GM18907 (cell line): ENCODE measurements at regions not wholly inside any gene's neighbourhood (a gene's known extent, or its start where the extent isn't known, plus 50 kb on each side); places are given as distances from the start of the nearest gene placed in this dataset.
"Not testable (repeated sequence)": the region's sequence is repeated elsewhere in the genome, so short reads cannot be mapped to it uniquely, and the experiment has no call there.

ENCODE experiments used
- ATAC-seq: cut with Tn5 transposase; IDR thresholded peaks from one replicate; pipeline ENCODE4 v1.9.1; 2021; ENCODE audit warnings: mild to moderate bottlenecking, moderate library complexity; ENCODE audit not compliant: unreplicated experiment

DNA sequence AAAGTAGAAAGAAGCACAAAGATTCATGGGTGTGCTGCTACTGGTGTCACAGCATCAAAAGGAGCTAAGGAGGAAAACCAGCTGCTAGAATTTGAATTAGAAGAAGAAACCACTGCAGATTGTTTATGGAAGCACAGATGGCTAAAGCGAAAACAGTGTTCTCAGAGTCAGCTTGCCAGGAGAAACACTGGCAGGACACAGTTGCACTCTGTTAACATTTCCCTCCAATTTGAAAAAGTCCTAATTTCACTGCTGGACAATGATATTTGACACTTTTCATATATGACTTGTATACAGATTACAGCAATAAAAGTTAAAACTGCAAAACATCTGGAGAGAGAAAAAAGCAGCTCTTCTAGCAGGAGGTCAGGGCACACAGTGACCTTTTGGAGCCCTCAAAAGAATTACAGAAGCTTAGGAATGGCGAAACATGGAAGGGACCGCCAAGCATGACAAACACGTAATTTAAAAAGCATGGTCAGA is 314.5 kb downstream of the COL12A1 start:
- no peak for ATAC-seq

DNA sequence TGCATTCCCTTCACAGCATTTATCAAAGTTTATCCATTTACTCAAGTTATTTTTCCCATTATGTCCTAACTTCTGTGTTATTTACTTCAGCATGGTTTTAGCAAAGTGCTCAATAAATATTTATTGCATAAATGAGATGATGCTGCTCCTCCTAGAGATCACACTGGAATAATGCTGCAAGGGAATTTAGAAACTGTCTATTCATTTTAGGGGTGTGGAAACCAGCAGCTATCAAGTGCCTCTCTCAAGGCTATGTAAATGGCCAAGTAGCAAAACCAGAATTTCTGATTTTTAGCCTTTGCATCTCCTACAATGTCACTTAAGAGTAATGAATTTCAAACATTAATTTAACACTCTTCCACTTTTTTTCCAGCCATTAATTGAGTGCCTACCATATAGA is 316.2 kb downstream of the COL12A1 start:
- ATAC-seq, result no peak

DNA sequence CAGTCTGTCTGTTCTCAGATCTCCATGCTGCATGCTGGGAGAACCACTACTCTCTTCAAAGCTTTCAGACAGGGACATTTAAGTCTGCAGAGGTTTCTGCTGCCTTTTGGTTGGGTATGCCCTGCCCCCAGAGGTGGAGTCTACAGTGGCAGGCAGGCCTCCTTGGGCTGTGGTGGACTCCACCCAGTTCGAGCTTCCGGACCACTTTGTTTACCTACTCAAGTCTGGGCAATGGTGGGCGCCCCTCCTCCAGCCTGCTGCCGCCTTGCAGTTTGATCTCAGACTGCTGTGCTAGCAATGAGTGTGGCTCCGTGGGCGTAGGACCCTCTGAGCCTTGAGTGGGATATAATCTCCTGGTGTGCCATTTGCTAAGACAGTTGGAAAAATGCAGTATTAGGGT is 317.1 kb downstream of the COL12A1 start:
- ATAC-seq, result not testable (repeated sequence)

DNA sequence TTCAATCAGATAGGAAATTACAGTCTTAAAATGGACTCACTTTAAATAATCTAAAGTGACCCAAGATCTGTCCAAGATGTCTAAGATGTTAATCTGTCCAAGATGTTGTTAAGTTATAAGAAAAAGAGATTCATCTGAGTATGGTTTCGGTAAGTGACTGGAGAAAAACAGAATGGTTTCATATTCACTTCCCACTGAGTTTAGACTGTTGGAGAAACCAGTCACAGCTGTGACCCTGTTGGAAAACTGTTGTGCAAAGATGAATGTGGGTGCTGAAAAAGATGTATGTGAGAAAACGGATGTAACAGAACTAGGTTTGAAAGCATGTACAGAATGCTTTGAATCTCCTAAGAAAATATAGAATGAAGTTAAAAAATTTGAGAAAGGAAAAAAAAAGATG is 325.9 kb downstream of the COL12A1 start:
- ATAC-seq, result no peak

DNA sequence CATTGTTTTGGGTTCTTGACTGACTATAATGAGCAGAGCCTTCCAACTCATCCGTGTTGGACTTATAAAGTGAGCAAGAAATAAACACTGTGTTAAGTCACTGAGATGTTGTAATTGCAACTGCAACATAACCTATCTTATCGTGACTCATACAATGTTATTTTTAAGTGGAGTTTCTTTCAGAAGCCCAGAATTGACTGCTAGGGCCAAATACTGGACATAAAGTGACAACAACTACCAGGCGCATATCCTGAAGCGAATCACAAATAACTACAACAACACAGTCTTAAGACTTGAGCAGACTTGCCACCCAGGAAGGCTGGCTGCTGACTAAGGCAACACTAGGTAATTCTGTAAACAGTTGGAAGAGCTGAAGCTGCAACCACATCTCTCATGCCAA is 326.6 kb downstream of the COL12A1 start:
- no peak for ATAC-seq

DNA sequence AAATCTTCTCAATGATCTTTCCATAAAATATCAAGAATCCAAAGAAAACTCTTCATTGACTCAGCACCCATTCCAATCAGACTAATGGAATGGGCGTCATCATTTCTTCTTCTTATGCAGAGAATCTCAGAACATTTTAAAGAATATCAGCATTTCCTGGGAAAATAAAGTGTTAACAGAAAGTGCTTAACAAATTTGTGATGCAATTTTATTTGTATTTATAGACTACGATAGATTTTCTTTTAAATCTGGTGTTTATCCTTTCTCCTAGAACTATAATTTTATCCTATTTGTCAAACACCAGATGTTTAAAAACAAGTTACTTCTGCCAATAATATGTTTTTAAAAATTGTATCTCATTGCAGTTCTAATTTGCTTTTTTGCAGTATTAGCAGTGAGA is 330.7 kb downstream of the COL12A1 start:
- no peak for ATAC-seq

DNA sequence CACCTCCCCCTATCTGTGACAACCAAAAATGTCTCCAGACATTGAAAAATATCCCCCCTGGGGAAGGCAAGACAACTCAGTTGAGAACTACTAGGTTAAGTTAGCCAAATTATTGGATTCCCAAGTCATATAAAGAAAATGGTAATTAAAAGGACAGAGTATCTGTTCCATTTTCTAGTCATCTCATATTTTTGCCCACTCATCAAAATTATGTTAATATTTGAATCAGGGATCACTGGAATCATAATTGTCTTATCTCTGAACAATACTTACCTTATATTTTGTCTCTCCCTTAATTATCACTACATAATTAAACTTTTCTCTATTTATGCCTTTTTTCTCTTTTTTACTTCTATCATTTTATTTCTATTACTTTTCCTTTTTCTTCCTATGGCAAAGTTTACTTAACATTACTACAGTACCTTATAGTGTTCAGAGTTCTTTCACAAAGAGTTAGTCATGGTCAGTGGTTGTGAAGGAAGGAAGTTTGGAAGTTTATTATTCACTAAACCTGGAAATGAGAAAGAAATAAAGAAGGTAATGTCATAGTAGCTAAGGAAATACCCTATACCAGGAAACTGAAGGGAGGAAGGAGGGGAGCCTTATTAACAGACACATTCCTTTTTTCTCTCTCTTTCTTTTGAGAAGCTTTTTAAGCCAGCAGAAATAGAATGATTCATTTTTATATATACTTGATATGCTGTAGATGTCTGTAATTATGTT is 332.9 kb downstream of the COL12A1 start:
- ATAC-seq, result no peak

DNA sequence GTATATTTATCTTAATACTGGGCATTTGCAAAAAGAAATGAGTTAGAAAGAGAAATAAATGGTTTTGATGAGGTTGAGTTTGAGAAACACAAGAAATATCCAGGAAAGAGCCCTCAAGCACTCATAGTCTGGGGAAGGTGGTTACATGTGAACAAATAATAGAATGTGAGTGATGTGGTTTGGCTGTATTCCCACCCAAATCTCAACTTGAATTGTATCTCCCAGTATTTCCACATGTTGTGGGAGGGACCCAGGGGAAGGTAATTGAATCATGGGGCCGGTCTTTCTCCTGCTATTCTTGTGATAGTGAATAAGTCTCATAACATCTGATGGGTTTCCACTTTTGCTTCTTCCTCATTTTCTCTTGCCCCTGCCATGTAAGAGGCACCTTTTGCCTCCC is 334.1 kb downstream of the COL12A1 start:
- no peak for ATAC-seq

DNA sequence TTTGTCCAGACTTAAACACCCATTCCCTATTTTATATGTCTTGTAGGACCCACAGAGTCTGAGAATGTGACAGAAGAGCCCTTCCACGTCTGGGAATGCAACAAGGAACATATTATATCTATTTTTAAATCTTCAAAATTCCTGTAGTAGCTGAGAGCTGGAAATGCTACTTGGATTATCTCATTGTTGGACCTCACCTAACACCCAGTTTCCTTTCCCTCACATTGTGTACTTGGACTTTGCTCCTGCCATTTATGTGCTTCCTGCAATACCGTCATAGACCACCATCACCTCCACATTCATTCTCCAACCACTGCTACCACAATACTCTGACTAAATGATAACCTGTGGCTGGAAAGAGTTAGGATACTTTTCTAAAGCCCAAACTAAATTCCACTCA is 335.4 kb downstream of the COL12A1 start:
- peak; percentile 56 for ATAC-seq

DNA sequence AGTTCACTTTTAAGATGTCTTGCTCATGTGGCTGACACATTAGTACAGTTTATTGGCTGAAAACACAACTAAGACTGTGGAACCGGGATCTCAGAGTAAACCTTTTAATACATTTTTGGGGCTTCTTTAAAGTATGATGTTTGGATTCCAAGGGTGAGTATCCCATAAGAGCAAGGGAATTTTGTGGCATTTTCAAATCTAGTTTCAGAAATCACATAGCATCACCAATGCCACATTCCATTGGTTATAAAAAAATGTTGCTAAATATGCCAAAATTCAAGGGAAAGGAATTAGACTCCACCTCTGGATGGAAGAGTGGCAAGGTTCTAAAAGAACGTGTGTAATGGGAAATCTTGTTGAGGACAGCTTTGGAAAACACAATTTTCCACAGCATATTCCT is 338.6 kb downstream of the COL12A1 start:
- no peak for ATAC-seq

DNA sequence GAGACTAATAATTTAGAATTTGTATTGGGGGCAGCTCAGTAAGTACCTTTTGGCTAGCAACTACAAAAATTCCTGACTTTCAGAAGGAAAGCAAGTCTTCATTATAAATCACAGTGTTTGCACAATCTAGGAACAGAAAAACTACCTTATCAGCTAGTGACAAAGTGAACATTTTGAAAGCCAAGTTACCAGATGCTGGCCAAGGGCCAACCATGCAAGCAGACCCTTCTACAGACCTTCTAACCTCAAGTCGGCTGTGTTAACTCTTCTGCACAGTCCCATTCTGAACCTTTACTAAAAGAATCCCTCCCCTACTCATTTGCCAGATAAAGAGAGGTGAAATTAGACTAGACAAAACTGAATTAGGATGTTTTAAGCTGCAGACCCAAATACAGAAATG is 341.9 kb downstream of the COL12A1 start:
- ATAC-seq, result no peak

DNA sequence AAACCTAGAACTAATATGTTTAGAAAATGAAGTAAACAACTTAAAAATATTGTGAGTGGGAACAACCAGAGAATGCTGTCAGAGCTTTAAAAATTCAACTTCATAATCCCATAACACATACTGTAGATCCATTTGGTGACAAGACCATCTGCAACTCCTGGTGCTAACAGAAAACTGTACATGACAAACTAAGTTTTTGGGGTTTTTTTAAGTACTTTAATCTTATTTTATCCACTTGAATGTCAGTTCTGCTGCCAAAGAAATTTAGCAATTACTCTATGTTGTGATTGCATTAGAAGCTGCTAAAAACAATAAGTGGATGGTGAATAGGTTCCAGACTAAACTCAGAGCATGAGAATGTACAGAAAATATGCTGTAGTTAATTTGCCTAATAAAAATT is 345.4 kb downstream of the COL12A1 start:
- no peak for ATAC-seq

DNA sequence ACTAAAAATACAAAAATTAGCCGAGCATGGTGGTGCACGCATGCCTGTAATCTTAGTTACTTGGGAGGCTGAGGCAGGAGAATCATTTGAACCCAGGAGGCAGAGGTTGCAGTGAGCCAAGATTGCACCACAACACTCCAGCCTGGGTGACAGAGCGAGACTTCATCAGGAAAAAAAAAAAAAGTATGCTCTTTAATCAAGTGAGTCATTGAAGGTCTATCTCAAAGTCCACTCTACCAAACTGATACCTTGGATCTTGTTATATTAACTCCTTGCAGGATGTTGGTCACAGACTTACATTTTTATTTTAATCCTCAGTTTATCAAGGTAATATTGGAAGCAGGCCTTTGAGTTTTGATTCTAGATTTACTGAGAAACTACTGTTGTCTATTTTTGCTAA is 348.7 kb downstream of the COL12A1 start:
- no peak for ATAC-seq

DNA sequence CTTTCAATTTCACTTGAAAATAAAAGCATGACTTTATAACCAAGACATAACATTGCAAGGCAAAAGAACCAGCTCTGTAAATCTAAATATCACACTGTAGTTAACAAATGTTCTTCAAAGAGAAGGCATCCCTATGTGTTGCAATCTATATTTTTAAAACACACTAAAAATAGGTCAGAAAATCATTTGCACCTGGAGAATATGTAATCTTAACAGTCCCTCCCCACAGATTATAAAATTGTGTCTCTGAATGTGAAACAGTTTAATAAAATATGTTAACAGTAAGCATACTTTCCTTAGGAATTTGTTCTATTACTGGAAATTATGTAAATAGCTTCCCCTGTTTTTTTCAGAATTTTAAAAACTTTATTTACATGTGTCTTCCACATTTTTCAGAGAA is 351.9 kb downstream of the COL12A1 start:
- no peak for ATAC-seq

DNA sequence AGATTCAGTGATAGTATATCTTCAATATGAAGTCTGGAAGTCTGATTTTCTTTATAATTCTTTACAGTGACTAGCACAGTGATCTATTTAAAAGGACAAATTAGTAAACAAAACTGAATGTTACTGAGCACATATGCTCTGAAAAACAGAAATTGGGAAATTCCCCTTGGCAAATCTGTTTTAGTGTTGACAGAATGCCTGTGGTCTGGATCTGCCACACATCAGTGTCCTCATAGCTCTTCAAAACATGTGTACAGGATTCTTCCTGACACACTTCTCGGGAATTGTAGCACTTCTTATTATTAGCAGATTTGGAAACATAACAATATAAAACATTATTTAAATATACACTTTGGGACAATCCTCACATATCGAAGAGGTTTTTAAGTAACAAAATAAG is 354.3 kb downstream of the COL12A1 start:
- no peak for ATAC-seq

DNA sequence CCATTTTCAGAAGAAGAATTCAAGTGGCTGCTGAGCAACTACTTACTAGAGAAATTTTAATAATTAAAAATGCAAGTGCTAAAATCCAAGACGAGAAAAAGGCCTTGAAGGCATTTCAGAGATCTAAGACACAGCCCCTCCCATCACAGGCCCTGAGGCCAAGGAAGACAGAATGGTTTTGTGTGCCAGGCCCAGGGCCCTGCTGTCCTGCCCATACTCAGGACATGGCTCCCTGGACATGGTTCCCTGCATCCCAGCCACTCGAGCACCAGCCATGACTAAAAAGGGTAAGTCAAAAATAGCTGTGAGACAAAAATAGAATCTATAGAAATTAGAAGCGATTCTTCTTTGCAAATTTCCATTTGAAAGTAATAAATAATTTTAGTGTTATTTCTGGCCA is 364.9 kb downstream of the COL12A1 start:
- ATAC-seq, result no peak

DNA sequence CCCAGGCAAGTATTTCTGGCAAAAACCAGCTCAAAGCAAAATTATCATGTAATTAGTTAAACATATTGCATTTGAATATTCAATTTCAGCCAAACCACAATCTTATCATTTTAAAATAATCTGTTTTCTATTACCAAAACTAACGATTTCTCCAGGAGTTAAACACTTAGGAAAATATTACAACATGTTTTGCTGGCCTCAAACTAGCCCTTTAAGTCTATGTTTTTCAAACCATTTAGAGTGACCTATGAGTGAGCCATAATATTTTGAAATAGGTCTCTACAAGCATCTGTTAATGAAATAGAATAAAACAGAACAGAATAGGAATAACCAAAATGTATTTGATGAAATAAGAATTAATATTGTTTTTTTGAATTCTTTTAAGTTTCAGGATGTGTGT is 370.9 kb downstream of the COL12A1 start:
- ATAC-seq, result no peak

DNA sequence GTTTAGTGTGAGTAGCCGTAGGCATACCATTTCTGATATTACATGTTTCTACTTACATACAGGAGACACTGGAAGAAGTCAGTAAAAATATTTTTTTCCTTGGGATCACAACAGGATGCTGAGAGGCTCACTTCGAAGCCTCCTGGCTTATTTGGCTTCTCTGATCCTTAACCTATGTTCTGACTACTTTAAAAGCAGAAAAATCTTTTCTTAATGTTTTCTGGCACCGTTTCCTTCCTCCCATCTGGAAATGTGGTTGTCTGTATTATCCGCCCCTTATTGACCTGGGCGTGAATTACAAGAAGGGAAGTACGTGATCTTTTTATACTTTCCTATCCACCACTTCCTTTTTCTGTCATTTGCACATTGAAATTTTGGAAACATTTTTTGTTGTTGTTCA is 379.6 kb downstream of the COL12A1 start:
- ATAC-seq, result no peak

DNA sequence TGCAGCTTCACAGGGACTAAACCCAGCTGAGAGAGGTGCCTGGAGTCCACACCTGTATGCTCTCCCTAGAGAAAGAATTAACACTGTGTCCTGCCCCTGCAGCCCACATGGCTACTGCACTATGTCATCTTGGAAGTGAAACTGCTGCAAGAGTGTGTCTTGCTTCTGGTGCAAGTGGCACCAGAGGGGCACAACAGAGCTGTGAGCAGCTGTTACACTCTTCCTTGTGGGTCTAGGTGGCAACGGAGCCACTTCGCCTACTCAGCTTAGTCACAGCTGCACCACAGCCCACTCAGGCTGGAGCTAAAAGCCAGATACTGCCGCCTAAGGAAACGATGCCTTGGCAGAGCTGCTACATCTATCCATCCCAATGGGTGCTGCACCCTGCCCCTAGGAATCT is 391.4 kb downstream of the COL12A1 start:
- ATAC-seq, result no peak

DNA sequence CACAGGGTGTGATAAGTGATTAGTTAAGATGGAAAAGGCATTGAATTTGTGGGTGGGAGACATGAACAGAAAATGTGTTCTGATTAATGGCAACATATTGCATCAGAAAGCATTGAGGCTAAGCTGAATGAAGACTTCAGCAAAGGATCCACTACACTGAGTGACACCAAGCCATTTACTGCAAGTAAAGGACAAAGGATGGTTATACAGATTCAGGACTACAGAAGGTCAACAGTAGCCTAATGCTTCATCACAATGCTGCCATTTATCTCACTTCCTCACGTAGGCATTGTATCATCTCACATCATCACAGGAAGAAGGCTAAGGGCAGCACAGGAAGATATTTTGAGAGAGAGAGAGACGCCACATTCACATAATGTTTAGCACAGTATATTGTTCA is 398.2 kb downstream of the COL12A1 start:
- no peak for ATAC-seq

DNA sequence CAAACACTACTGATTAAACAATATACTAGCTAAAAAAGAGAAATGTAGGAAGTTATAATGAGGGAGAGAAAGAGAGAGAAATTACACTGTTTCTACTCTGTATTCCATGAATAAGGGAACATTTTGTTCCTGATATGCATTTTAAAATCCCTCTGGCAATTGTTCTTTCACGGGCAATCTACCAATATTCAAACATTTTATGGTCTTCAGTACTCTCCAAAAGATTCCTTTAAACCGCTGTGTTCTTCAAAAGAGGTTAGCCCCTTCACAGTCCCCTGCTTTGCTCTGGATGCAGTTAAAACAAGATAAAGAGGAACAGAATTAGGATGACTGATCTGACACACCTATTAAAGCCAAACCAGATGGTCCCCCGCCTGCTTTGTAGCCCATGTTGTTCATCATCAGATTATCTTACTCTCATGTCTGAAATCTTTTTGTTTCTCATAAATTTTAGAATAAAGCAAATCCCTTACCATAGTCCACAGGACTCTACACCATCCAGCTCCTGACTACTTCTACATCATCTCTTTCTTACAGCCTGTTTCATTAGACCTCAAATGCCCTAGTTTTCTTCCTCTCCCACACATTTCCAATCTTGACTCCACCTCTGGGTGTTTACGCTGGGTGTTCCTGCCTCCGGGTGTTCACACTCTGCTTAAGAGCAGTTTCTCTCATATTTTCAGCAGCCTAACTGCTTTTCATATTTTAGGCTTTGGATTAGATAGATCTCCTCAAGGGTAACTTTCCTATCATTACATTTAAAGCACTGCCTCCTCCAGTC is 399.7 kb downstream of the COL12A1 start:
- ATAC-seq, result no peak

DNA sequence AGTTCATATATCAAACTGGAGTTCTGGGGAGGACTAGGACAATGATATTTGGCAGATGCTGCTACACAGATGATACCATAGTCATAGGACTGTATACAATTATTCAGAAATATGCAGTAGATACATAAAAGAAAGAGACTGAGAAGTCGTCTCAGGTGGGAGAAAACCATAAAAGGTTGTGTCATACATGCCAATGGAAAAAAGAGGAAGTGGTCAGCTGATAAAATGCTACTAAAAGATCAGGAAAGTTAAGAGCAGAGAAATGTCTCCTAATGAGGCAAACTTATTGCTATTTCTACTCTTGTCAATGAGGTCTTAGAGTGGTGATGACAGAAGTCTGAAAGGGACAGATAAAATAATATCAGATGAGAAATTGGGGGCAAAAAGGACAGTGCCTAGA is 407.6 kb downstream of the COL12A1 start:
- no peak for ATAC-seq
